NCI-H510A (cell line): ENCODE measurements at regions not wholly inside any gene's neighbourhood (a gene's known extent, or its start where the extent isn't known, plus 50 kb on each side); places are given as distances from the start of the nearest gene placed in this dataset.

Experiments
- DNase-seq: peaks from one replicate; lab custom pipeline; 2025; lab: John Stamatoyannopoulos, UW

DNA sequence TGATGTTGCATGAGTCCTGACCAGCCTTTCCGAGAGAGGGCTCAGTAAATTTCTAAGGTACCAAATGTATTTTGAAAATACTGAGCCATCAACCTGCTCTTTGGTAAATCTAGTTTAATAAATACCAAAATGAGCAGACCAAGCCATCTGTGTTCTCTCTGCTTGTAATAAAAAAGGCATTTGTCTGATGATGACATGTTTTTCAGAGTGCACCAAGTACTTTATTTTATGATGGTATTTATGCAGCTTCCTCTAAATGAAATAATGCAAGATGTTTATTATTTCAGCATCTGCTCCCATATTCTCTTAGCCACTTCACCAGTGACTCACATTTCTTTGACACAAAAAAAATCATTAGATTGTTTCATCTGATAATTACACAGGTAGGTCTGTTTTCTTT, 700.5 kb downstream of the TRIML1 start:
- no peak for DNase-seq

DNA sequence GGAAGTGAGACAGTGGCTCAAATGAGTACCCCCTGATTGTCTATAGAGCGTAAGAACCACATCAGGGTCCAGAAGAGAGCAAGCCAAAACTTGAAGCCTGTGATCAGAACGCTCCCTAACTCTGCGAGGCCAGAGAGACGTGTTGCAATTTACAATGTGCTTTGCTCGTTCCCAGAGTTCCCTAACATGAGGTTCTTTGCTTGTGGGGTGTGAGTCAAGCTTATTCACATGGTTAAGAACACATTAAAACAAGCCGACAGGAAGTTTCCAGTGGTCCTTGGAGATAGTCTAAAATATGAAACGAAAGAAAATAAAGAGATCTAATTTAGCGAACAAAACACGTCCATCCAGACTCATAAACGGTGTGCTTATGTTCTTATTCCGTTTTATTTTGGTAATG, 702.3 kb downstream of the TRIML1 start:
- DNase-seq, result no peak

DNA sequence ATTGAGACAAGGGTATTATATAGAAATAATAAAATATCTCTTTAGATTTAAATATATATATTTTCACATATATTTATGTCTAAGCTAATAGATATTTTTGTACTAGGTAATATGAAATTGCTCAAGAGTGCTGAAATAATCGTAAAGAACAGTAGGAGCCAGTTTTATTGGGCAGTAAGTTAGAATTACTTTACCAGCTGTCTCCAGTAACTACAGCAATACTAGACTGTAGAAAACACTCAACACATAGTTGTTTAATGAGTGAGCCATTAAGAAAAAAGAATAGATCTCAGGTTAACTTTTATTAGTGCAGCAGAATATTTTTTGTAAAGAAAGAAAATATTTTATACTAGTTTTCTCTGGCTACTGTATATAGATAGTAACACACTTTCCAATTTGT, 715.2 kb downstream of the TRIML1 start:
- no peak for DNase-seq

DNA sequence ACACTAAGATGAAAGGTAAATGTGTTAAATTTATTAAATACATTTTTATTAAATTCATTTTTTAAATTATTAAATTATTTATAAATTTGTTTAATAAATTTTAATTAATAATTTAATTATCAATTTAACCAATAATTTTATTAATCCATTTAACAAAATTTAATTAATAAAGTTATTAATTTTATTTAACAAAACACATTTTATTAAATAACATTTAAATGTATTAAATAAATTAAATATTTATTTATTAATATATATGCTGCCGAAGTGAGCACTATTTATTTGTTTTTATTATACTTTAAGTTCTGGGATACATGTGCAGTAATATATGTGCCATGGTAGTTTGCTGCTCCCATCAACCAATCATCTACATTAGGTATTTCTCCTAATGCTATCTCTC, 719.5 kb downstream of the TRIML1 start:
- DNase-seq, result no peak

DNA sequence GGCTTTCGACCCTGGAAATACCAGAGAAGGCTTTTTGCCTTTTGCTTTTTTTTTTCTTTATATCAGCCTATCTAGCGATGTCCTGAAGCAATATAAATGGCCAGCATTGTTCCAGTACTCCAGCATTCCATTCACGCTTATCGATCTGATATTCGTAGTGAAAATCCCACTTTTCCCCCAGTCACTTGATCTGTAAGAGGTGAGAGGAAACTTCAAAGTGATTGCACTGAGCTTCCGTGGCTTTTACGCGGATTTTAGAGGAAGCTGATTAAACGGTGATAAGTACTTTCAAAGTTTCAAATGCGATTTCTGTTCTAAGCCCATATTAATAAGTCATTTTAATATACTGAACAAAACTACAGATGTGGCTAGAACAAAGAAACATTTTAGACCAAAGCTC, 725.5 kb downstream of the TRIML1 start:
- no peak for DNase-seq

DNA sequence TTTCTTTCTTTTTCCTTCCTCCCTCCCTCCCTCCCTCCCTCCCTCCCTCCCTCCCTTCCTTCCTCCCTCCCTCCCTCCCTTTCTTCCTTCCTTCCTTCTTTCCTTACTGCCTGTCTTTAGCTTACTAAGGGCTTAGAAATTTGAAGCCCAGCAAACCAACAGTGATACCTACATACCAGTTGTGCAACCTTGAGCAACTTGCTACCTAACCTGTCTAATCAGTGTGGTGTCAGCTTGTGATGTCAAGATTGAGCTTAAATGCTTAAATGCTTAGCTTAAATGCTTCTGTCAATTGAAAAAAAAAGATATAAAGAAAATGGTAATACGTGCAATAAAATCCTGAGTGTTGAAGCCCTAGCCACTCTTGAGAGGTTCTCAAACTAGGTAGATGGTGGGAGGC, 728.6 kb downstream of the TRIML1 start:
- no peak for DNase-seq

DNA sequence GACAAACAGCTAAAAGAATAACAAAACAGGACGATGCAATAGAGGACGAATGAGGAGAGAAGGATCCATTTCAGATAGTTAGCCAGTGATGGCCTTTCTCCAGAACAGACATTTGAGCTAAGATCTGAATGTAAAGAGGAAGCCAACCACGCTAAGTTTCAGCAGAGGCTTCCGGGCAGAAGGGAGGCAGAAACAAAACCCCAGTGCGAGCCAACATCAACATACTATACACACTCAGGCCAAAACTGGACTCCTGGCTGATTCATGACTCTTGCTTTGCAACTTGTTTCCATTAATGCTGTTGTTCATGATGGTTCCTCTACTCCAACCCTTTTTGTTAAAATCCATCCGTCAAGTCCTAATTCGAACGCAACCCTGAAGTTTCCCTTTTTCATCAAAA, 730.3 kb downstream of the TRIML1 start:
- no peak for DNase-seq

DNA sequence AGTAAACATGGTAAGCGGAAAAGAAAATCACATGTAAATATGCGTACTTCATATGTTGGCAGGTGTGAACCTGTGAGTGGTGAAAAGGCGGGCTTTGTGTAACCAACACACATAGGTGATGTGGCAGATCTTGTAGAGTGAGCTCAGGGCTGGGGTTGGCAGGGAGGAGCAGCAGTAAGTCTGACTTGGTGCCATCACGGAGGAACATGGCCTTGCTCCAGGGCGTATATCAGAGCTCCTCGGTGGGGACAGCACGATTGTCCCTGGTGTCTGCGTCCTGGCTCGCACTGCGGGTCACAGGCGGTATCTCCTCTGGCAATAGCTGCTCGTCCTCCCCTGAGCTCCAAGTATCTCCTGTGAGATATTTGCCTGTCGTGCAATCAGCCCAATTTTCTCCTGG, 733.6 kb downstream of the TRIML1 start:
- DNase-seq, result no peak

DNA sequence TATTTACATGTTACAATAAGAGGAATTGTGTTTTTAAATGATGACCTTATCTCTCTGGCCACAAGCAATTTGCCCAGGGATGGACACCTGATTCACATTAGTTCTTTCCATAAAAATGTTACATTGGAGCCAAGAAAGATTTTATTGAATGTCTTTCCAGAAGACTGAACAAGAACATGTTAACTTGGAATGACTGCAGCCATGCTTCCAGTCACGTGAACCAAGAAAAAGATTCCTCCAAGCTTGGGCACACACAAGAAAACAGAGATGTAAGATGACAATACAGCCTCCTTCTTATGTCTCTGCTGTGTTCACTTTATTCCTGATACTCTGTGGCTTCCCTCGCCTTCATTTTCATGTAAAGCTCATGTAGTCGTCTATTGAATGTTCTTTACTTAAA, 737.6 kb downstream of the TRIML1 start:
- DNase-seq, result no peak

DNA sequence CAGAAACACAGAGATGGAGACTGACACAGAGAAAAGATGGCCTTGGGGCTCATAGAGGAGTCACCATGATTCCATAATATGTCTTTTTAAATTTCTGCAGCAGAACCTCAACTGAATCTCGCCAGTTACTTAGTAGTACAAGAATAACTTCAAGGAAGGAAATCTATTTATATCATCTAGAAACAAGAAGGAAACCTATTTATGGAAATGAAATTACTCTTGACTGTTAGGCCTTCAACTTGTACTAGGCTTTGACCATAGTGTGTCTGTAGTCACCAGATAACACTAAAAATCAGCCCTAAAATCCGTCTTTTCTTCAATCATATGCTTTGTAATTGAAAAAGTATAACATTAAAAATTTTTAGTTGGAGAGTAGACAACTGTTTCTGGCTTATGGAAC, 740.4 kb downstream of the TRIML1 start:
- DNase-seq, result no peak

DNA sequence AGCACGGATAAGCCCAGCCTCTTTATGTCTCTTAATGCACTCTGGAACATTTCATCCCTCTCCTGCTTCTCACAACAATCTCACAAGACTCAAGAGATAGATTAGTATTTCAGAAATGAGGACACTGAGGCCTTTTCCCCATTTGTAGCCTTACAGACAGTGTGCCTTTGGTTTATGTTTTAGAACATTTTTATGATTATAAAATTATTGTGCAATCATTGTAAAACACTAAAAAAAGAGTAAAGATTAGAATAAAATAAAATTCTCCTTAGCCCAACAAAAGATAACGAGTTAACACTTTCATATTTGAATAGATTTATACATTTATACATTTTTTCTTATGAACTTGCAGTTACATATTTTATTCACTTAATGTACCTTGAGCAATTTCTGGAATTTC, 748.7 kb downstream of the TRIML1 start:
- no peak for DNase-seq

DNA sequence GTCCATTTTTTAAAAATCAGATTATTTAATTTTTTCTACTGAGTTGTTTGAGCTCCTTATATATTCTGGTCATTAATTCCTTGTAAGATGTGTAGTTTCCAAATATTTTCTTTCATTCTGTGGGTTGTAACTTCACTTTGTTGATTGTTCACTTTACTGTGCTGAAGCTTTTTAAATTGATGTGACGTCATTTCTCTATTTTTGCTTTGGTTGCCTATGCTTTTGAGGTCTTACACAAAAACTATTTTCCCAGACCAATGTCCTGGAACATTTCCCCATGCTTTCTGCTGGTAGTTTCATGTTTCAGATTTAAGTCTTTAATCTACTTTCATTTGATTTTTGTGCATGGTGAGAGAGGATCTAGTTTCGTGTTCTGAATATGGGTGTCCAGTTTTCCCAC, 753.6 kb downstream of the TRIML1 start:
- DNase-seq, result no peak

DNA sequence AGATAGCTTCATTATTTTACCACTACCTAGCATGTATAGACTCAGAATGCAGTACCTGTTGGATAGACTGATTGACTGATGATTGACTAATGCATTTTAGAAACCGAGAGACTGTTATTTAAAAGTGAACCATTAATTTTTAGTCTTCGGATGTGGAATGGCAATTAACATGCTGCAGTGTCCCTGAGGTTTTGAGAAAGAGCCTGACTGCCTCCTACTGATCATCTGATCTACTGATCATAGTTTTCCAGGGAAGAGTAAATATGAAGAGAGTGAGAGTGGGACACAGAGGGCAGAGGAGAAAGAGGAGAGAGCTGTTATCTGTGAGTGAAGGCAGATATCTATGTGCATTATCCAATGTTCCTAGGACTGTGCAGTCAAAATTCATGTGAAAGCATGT, 764.7 kb downstream of the TRIML1 start:
- no peak for DNase-seq

DNA sequence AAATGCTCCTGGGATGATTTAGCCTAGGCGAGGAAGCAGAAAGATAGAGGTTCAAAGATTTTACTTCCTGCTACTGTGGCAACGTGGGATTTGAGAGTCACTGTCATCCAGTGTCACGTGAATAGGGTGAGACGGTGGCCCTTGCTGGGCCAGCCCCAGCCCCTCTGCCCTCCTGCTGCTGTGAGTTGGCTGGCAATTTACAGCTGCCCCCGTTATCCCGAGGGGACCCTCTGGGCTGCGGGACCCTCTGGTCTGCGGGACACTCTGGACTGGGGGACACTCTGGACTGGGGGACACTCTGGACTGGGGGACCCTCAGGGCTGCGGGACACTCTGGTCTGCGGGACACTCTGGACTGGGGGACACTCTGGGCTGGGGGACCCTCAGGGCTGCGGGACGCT, 765.4 kb downstream of the TRIML1 start:
- no peak for DNase-seq

DNA sequence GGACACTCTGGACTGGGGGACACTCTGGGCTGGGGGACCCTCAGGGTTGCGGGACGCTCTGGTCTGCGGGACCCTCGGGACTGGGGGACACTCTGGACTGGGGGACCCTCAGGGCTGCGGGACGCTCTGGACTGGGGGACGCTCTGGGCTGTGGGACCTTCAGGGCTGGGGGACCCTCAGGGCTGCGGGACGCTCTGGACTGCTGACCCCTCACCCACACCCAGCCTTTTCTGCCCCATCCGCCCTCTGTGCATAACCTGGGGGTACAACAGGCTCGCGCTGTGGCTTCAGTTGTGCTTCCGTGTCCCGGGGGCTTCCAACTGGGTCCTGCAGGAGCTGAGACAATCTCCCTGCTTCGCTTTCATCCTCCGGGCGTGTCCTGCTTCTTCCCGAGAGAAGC, 766.0 kb downstream of the TRIML1 start:
- no peak for DNase-seq

DNA sequence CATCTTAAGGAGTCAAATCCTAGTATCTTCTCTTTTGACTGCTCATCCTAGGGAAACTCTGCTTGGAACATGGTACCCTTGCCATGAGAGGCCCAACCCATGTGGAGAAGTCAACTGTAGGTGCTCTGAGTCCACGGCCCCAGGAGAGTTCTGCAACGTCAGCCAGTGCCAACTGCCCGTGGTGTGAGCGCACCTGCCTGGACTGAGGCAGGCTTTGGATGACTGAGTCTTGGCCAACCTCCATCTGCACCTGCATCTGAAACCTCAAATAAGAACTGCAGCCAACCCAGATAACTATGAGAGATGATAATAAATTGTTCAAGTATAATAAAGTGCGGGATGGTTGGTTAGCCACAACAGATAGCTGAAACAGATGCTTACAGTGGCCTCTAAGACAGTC, 772.0 kb downstream of the TRIML1 start:
- no peak for DNase-seq

DNA sequence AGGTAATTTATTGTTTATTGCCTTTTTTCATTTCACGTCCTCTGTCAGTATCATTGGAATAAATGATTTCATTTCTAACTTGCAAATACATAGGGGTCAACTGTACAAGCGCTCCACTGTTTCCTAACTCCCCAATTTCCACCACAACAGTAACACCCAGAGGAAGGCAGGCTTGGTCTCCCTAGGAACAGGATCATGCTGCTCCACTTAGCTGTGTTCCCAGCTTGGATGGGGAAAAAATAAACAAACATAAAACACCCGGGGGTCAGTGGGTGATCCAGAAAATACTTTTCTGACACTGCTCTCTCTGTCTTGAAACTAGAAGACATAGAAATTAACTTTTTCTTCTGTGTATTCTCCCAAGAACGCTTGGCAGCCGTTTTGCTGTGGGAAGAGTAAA, 772.5 kb downstream of the TRIML1 start:
- no peak for DNase-seq

DNA sequence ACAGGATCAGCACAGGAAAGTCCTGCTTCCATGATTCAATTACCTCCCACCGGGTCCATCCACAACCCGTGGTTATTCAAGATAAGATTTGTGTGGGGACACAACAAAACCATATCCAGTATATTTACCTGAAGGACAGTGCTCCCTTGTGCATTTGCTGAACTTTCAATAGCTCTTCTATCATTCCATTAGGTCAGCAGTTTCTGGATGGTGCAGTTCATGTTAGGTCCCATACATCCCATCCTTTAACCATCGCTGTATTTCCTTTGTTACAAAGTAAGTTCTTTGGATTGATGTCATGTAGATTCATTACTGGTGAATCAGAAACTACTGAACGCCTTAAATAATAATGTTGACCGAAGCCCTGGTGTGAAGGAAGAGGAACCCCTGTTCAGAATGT, 775.9 kb downstream of the TRIML1 start:
- DNase-seq, result no peak

DNA sequence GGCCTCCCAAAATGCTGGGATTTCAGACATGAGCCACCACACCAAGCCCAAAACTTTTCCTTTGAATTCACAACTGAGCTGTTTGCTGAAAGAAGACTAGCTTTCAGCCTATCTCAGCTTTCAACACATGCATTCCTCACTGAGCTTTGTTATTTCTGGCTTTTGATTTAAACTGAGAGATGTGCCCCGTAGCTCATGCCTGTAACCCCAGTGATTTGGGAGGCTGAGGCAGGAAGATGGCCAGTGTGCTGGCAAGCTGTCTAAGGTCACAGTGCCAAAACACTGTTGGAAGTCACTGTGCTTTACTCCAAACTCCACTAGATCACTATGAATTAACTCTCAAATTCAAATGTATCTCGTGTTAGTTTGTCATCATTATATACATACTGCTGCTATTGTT, 779.5 kb downstream of the TRIML1 start:
- no peak for DNase-seq

DNA sequence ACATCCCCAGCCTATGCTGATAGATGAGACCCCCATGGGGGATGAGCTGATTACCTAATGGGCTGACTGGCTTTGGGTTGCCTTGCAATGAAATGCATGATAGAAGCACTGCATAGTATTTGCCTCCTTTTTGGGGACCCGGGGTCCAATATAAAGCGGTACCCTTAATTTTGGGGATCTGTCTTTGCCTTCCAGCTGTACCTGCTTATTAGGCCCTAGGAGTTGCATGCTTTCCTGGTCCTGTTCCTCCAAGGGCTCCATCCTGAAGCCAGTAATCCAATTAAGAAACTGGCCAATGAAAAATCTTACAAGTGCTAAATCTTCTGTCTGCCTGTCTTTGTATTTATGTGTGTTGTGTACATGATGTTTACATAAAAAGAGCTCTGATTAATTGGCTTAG, 791.6 kb downstream of the TRIML1 start:
- DNase-seq, result no peak

DNA sequence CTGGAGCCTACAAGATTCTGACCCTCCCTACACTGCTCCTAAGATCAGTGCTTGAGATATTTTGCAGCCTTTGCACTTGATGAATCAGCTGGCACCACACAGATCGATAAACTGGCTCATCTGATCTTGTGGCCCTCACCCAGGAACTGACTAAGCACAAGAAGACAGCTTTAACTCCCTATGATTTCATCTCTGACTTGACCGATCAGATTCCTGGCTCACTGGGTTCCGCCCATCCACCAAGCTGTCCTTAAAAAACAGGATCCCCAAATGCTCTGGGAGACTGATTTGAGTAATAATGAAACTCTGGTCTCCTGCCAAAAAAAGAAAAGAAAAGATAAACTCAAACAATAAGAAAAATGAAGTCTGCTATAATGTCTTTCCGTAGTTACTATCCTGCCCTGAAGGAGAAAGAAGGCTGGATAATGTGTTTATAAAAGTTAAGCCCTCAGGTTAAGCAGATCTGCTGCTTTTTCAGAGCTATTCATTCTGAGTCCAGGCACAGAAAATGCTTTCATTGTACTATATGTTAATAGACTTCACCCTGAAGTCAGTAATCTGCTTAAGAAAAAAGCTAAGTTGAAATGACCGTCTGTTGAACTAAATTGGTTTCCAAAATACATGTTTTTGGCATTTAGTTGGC, 795.2 kb downstream of the TRIML1 start:
- DNase-seq, result no peak

DNA sequence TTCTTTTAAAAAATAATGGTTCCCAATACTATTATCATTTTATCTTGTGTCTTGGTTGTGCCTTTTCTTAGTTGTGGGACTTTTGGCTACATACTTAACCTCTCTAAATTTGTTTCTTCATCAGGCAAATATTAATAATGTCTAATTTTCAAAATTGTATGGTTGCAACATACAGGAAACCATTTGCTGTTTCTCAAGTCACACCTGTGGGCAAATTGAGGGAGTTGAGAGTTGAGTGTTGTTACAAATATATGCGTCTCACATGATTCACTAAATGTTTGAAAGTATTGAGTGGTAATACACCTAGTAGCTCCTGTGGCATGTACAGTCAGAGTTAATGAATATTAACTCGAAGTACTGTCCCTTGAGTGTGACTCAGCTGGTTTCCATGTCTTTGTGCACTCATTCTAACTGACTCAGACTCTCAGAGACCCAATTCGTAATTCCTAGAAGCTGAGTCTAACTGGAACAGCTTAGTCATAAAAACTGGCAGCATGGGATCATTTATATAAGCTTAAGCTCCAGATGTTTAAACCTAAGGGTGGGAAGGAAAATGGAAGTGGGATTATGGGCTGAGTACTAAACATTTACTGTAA, 802.4 kb downstream of the TRIML1 start:
- DNase-seq, result no peak

DNA sequence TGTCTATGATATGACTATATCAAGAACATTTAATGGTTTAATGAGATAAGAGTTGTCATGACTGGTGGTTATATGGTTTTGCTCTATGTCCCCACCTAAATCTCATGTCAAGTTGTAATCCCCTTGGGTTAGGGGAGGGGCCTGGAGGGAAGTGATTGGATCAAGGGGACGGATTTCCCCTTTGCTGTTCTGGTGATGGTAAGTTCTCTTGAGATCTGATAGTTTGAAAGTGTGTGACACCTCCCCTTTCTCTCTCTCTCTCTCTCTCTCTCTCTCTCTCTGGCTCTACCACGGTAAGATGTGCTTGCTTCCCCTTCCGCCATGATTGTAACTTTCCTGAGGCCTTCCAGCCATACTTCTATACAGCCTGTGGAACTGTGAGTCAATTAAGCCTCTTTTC, 803.4 kb downstream of the TRIML1 start:
- no peak for DNase-seq

DNA sequence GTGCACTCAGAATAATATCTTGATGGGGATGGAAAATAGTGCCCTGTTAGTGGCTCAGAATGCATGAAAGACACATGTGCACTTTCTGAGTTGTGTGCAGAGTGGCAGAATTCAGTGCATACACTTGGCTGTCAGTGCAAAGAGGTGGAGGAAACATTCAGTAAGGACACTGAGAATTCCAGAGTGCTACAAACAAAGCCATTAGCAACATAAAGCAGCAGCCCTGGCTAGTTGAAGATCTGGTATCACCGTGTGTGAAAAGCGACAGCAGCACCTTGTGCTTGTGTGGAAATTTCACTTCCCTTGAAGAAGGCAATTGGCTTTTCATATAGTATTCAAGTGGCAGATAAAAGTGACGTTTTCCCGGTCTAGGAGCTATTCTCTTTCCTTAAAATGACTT, 810.4 kb downstream of the TRIML1 start:
- no peak for DNase-seq

DNA sequence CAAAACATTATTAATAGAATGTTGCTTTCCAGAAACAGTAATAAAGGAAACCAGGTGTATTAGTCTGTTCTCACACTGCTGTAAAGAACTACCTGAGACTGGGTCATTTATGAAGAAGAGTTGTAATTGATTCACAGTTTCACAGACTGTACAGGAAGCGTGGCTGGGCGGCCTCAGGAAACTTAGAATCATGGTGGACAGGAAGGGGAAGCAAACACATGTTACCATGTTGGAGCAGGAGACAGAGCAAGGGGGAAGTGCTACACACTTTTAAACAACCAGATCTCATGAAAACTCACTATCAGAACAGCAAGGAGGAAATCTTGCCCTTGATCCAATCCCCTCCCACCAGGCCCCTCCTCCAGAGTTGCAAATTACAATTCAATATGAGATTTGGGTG, 815.8 kb downstream of the TRIML1 start:
- DNase-seq, result no peak
